ENCODE measurements at regions not wholly inside any gene's neighbourhood (a gene's known extent, or its start where the extent isn't known, plus 50 kb on each side); places are given as distances from the start of the nearest gene placed in this dataset.
A peak's percentile ranks its signal among the peaks of the same experiment; 100 is the strongest.
"Not testable (repeated sequence)": the region's sequence is repeated elsewhere in the genome, so short reads cannot be mapped to it uniquely, and the experiment has no call there.

GRCh38 chr3:13245615-13245978, 172.4 kb upstream of the IQSEC1 start:
- DNase-seq, result no peak

- no peak for DNase-seq
Measured at GRCh38 chr3:13243586-13243985, 170.4 kb upstream of the IQSEC1 start.

GRCh38 chr3:13242364-13242737, 169.1 kb upstream of the IQSEC1 start:
- DNase-seq, result no peak

- DNase-seq, result no peak
Measured at GRCh38 chr3:13241621-13242363, 168.6 kb upstream of the IQSEC1 start.

- peak in 2 of 3 experiments; percentile 2 to 43 for DNase-seq
Measured at GRCh38 chr3:13240928-13241618, 167.8 kb upstream of the IQSEC1 start.

- DNase-seq, result no peak
Measured at GRCh38 chr3:13239467-13239760, 166.2 kb upstream of the IQSEC1 start.

- DNase-seq, result no peak
Measured at GRCh38 chr3:13238687-13239466, 165.6 kb upstream of the IQSEC1 start.

GRCh38 chr3:13237776-13238490, 164.7 kb upstream of the IQSEC1 start:
- DNase-seq, result no peak

GRCh38 chr3:13236557-13237173, 163.4 kb upstream of the IQSEC1 start:
- no peak for DNase-seq

- DNase-seq, result peak; percentile 20 to 53 (median 47)
Measured at GRCh38 chr3:13235897-13236296, 162.7 kb upstream of the IQSEC1 start.

GRCh38 chr3:13235079-13235478, 161.8 kb upstream of the IQSEC1 start:
- peak; percentile 15 to 32 (median 19) for DNase-seq

- peak in 1 of 3 experiments; percentile 16 for DNase-seq
Measured at GRCh38 chr3:13234666-13235065, 161.4 kb upstream of the IQSEC1 start.

- DNase-seq, result peak in 1 of 3 experiments; percentile 19
Measured at GRCh38 chr3:13233487-13234485, 160.6 kb upstream of the IQSEC1 start.

- no peak for DNase-seq
Measured at GRCh38 chr3:13231781-13232666, 158.8 kb upstream of the IQSEC1 start.

GRCh38 chr3:13229273-13229949, 156.2 kb upstream of the IQSEC1 start:
- peak in 2 of 3 experiments; percentile 13 to 40 for DNase-seq

GRCh38 chr3:13228584-13228983, 155.4 kb upstream of the IQSEC1 start:
- DNase-seq, result no peak

GRCh38 chr3:13228169-13228568, 154.9 kb upstream of the IQSEC1 start:
- not testable (repeated sequence) for DNase-seq

GRCh38 chr3:13227315-13228165, 154.3 kb upstream of the IQSEC1 start:
- no peak for DNase-seq

- DNase-seq, result no peak
Measured at GRCh38 chr3:13224967-13225366, 151.7 kb upstream of the IQSEC1 start.
